Activated naive CD4-positive, alpha-beta T cell treated with anti-CD3 and anti-CD28 coated beads, Interleukin-2, amount 10 ng/mL, durations not matched to agents 7 days and 5 days (primary cell): ENCODE measurements at regions not wholly inside any gene's neighbourhood (a gene's known extent, or its start where the extent isn't known, plus 50 kb on each side); places are given as distances from the start of the nearest gene placed in this dataset.
"Not testable (repeated sequence)": the region's sequence is repeated elsewhere in the genome, so short reads cannot be mapped to it uniquely, and the experiment has no call there.

Experiments
- CTCF ChIA-PET: fragments of 350-600 bp; sonication (Branson Sonifier 250); formaldehyde crosslinking; loops from one replicate; lab custom pipeline; 2021; ENCODE audit warnings: antibody characterized with exemption; lab: Charles Lee
- DNase-seq: peaks from one replicate; pipeline ENCODE4 v3.0.0-alpha.2; 2020
- H3K27ac Mint-ChIP-seq: one replicate; pipeline ENCODE4 v1.8.0; 2021; ENCODE audit warnings: mild to moderate bottlenecking, moderate library complexity, mixed read lengths
- H3K27me3 Mint-ChIP-seq: one replicate; pipeline ENCODE4 v1.8.0; 2021; ENCODE audit warnings: mild to moderate bottlenecking, mixed read lengths
- H3K36me3 Mint-ChIP-seq: one replicate; pipeline ENCODE4 v1.8.0; 2021; ENCODE audit warnings: mixed read lengths
- H3K4me1 Mint-ChIP-seq: one replicate; pipeline ENCODE4 v1.8.0; 2021; ENCODE audit warnings: mixed read lengths
- H3K4me3 Mint-ChIP-seq: one replicate; pipeline ENCODE4 v1.8.0; 2021; ENCODE audit warnings: mild to moderate bottlenecking, moderate library complexity, mixed read lengths
- H3K9me3 Mint-ChIP-seq: one replicate; pipeline ENCODE4 v1.8.0; 2021; ENCODE audit warnings: mixed read lengths

DNA sequence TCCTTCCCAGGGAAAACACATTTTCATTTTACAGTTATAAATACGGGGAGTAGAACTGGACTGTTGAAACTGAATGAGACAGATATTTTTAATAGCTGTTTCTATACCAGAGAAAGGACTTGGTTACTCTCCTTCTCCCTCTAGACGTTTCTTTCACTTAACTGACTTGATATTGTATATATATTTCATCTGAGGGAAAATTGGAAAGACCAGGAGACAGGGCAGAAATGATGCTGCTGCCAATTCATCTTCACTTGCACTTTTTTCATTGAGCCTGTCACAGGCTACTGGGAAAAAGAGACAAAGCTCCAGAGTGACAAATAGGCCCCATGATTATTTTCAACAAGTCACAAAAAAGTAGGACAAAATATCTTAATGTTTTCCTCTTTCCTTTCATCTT, 636.0 kb upstream of the TPK1 start:
- no peaks in the 10 kb centered on the region for H3K27me3 Mint-ChIP-seq
- CTCF ChIA-PET = no interaction called here
- no peak overlapping the region for H3K4me3 Mint-ChIP-seq
- H3K9me3 Mint-ChIP-seq = no peaks in the 10 kb centered on the region
- H3K27ac Mint-ChIP-seq = no peak overlapping the region
- H3K4me1 Mint-ChIP-seq = no peaks in the 10 kb centered on the region
- no peaks in the 10 kb centered on the region for H3K36me3 Mint-ChIP-seq
- DNase-seq = no peak

DNA sequence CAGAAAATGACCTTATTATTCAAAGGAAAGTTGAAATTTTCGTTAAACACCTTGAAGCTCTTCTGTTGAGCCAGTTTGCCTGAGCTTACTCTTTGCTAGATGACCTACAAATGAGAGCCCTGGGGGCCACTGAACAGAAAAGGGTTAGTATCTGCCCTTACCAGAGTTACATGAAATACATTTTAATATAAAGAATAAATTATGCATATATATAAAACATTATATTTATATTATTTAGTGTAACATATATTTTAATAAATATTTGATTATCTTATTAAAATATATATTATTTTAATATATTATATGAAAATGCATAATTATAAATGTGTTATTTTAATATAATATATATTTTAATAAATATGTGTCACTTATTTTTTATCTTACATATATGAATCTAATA, 628.4 kb upstream of the TPK1 start:
- H3K36me3 Mint-ChIP-seq = no peaks in the 10 kb centered on the region
- H3K4me1 Mint-ChIP-seq = no peaks in the 10 kb centered on the region
- no peaks in the 10 kb centered on the region for H3K27me3 Mint-ChIP-seq
- no peak overlapping the region for H3K4me3 Mint-ChIP-seq
- CTCF ChIA-PET = no interaction called here
- no peak for DNase-seq
- H3K27ac Mint-ChIP-seq = no peak overlapping the region
- H3K9me3 Mint-ChIP-seq = peaks cover 1% of the 10 kb centered on the region

DNA sequence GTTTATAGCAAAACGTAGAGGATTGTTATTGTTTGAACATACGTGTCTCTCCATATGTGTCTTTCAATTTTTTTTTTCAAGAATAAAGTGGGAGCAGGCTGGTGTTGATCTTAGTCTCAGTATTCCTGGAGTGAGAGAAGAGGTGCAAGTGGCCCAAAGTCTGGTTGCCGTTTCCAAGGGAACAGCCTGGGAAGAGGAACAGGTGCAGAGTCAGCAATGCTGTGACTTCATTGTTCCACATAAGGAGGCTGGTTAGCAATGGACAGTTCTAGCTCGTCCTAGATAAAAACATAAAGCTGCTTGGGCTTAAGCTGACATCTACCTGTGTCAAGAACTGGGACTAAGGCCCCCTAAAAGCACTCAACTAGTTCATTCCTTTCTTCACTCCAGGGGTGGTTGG, 626.6 kb upstream of the TPK1 start:
- no peaks in the 10 kb centered on the region for H3K27me3 Mint-ChIP-seq
- no peak overlapping the region for H3K27ac Mint-ChIP-seq
- no peaks in the 10 kb centered on the region for H3K4me1 Mint-ChIP-seq
- no peak overlapping the region for H3K4me3 Mint-ChIP-seq
- no peaks in the 10 kb centered on the region for H3K36me3 Mint-ChIP-seq
- H3K9me3 Mint-ChIP-seq = peaks cover 1% of the 10 kb centered on the region
- DNase-seq = no peak
- CTCF ChIA-PET = no interaction called here

DNA sequence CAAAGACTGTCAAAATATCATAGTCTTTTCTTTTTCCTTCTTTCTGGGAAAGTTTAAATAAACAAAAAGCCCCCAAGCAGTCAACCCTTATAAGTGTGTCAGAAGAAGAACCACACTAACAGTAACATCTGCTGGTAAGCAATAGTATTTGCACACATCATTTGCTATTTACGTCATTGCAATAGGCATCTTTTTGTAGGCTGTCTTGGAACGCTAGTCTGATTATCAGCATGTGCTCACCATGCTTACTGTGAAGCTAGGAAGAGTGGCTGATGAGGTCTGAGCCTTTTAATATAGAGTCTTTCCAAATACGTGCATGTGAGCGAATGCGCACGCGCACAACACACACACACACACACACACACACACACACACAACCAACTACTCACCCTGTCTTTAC, 599.0 kb upstream of the TPK1 start:
- Mint-ChIP-seq H3K9me3 (peaks cover 4% of the 10 kb centered on the region), H3K4me1 (no peaks in the 10 kb centered on the region), H3K27ac (no peak overlapping the region), H3K36me3 (no peaks in the 10 kb centered on the region), H3K27me3 (no peaks in the 10 kb centered on the region), H3K4me3 (no peak overlapping the region)
- CTCF ChIA-PET = no interaction called here
- DNase-seq = no peak

DNA sequence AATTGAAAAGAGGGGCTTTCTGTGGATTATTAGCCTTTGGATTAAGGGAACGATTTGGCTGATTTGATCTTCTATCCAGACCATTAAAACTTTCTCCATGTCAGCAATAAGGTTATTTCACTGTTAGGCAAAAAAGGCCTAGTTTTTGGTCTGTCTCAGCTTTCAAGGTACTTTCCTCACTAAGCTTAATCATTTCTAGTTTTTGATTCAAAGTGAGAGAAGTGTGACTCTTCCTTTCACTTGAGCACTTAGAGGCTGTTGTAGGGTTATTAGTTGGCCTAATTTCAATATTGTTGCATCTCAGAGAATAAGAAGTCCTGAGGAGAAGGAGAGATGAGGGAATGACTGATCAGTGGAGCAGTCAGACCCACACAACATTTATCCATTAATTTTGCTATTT, 596.0 kb upstream of the TPK1 start:
- H3K27me3 Mint-ChIP-seq = no peaks in the 10 kb centered on the region
- H3K27ac Mint-ChIP-seq = no peak overlapping the region
- CTCF ChIA-PET = no interaction called here
- no peak overlapping the region for H3K4me3 Mint-ChIP-seq
- H3K4me1 Mint-ChIP-seq = no peaks in the 10 kb centered on the region
- H3K9me3 Mint-ChIP-seq = peaks cover 6% of the 10 kb centered on the region
- no peak for DNase-seq
- no peaks in the 10 kb centered on the region for H3K36me3 Mint-ChIP-seq

DNA sequence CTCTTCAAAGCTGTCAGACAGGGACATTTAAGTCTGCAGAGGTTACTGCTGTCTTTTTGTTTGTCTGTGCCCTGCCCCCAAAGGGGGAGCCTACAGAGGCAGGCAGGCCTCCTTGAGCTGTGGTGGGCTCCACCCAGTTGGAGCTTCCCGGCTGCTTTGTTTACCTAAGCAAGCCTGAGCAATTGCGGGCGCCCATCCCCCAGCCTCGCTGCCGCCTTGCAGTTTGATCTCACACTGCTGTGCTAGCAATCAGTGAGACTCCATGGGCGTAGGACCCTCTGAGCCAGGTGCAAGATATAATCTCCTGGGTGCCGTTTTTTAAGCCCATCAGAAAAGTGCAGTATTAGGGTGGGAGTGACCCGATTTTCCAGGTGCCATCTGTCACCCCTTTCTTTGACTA, 582.6 kb upstream of the TPK1 start:
- H3K4me3 Mint-ChIP-seq, H3K27me3 Mint-ChIP-seq, CTCF ChIA-PET, DNase-seq, H3K36me3 Mint-ChIP-seq, H3K4me1 Mint-ChIP-seq, H3K27ac Mint-ChIP-seq: not testable (repeated sequence)
- peaks cover 22% of the 10 kb centered on the region for H3K9me3 Mint-ChIP-seq

DNA sequence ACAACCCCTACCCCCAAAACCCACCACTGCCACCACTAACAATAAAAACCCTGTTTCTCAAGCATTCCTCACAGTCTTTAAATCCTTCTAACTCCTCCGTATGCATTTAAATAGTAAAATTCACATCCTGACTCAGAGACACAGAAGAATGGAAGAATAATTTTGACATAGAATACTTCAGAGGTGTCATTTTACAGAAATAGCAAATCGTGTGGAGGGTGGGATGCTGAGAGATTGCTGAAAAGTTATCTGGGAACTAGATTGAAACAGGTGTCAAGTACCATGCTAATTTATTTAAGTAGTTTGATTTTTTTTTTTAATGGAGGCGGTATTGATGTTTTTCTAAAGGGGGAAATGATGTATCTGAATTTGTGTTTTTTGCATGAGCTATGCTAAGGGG, 575.2 kb upstream of the TPK1 start:
- no peak overlapping the region for H3K4me3 Mint-ChIP-seq
- no peaks in the 10 kb centered on the region for H3K27me3 Mint-ChIP-seq
- H3K9me3 Mint-ChIP-seq = peaks cover 12% of the 10 kb centered on the region
- no peak for DNase-seq
- CTCF ChIA-PET = no interaction called here
- H3K27ac Mint-ChIP-seq = no peak overlapping the region
- no peaks in the 10 kb centered on the region for H3K36me3 Mint-ChIP-seq
- H3K4me1 Mint-ChIP-seq = no peaks in the 10 kb centered on the region

DNA sequence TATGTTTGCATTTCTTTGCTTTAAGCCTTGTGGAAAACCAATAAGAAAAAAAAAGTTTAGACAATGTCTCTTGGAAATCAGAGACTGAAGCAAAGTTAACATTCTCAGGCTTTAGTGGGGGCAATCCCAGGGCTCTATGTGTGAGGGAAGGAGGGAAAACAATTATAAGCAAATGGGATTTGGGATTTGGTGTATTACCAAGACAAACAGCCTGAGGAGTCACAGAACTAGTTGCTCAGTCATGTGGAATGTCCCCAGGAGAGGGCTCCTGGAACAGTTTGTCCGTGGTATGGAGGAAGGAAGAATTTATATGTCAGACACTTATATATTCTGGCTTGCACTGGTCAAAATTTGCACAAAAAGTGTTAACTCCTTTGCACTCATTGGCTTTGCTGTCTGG, 562.9 kb upstream of the TPK1 start:
- DNase-seq = no peak
- Mint-ChIP-seq H3K27ac (no peak overlapping the region), H3K4me3 (no peak overlapping the region), H3K9me3 (peaks cover 2% of the 10 kb centered on the region), H3K27me3 (no peaks in the 10 kb centered on the region), H3K4me1 (no peaks in the 10 kb centered on the region), H3K36me3 (no peaks in the 10 kb centered on the region)
- CTCF ChIA-PET = no interaction called here

DNA sequence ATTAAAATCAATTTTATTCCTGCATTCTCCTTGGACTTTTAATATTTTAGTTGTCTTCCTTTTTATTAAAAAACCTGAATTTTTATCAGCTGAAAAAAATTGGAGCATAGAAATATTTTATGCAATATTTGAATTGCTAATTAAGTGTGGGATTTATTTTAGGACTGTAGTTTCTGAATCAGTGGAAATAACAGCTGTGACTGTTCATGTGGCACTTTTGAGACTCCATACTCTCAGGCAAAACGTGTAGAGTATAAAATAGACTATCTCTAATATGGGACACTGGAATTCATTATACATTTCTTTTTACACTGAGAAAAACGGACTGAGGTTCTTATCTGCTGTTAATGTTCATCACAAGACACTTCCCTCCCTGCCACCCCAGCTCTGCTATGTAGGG, 558.3 kb upstream of the TPK1 start:
- no peaks in the 10 kb centered on the region for H3K4me1 Mint-ChIP-seq
- no peak for DNase-seq
- peaks cover 2% of the 10 kb centered on the region for H3K9me3 Mint-ChIP-seq
- CTCF ChIA-PET = no interaction called here
- no peaks in the 10 kb centered on the region for H3K27me3 Mint-ChIP-seq
- no peaks in the 10 kb centered on the region for H3K36me3 Mint-ChIP-seq
- H3K4me3 Mint-ChIP-seq = no peak overlapping the region
- H3K27ac Mint-ChIP-seq = no peak overlapping the region

DNA sequence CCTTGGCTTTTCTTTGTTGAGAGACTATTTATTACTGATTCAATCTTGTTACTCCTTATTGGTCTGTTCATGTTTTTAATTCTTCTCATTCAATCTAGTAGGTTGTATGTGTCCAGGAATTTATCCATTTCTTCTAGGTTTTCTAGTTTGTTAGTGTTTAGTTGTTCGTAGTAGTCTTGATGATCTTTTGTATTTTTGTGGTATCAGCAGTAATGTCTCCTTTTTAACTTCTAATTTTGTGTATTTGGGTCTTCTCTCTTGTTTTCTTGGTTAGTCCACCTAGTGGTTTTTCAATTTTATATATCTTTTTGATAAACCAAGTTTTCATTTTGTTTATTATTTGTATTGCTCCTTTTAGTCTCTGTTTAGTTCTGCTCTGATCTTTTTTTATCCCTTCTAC, 546.9 kb upstream of the TPK1 start:
- Mint-ChIP-seq H3K4me3 (no peak overlapping the region), H3K27me3 (no peaks in the 10 kb centered on the region), H3K27ac (no peak overlapping the region), H3K36me3 (no peaks in the 10 kb centered on the region), H3K4me1 (no peaks in the 10 kb centered on the region), H3K9me3 (peaks cover 9% of the 10 kb centered on the region)
- no peak for DNase-seq
- CTCF ChIA-PET = no interaction called here

DNA sequence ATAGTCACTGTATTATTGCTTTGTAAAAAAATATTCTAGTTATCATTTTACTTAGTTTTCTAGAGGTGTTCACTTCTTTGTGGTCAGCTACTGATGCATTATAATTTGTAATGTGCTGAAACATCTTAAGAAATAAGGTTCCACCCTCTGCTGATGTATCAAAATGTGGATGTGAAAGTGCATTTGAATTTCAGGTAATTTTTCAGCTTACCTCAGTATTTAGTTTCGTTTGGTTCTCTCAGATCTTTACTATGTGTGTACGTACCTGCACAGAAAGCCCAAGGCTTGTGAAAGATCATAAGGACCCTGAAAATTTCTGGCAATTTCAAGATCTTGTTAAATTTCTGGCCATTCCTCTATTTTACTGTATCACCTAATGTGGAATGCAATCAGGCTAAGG, 542.3 kb upstream of the TPK1 start:
- no peaks in the 10 kb centered on the region for H3K9me3 Mint-ChIP-seq
- no peaks in the 10 kb centered on the region for H3K27me3 Mint-ChIP-seq
- H3K4me1 Mint-ChIP-seq = no peaks in the 10 kb centered on the region
- H3K36me3 Mint-ChIP-seq = no peaks in the 10 kb centered on the region
- H3K27ac Mint-ChIP-seq = no peak overlapping the region
- DNase-seq = no peak
- no peak overlapping the region for H3K4me3 Mint-ChIP-seq
- CTCF ChIA-PET = no interaction called here

DNA sequence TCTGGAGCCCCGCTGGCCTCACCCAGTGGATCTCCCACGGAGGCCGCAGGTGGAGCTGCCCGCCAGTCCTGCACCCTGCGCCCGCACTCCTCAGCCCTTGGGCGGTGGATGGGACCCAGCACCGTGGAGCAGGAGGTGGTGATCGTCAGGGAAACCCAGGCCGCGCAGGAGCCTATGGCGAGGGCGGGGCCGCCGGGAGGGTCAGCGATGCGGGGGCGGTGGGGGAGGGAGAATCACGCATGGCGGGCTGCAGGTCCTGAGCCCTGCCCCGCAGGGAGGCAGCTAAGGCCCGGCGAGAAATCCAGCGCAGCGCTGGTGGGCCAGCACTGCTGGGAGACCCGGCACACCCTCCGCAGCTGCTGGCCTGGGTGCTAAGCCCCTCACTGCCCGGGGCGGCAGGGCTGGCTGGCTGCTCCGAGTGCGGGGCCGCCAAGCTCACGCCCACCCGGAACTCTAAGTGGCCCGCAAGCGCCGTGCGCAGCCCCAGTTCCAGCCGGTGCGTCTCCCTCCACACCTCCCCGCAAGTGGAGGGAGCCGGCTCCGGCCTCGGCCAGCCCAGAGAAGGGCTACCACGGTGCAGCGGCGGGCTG, 524.8 kb upstream of the TPK1 start:
- no peak overlapping the region for H3K27ac Mint-ChIP-seq
- no peak overlapping the region for H3K4me3 Mint-ChIP-seq
- CTCF ChIA-PET = no interaction called here
- no peaks in the 10 kb centered on the region for H3K4me1 Mint-ChIP-seq
- peaks cover 14% of the 10 kb centered on the region for H3K9me3 Mint-ChIP-seq
- DNase-seq = no peak
- no peaks in the 10 kb centered on the region for H3K36me3 Mint-ChIP-seq
- no peaks in the 10 kb centered on the region for H3K27me3 Mint-ChIP-seq

DNA sequence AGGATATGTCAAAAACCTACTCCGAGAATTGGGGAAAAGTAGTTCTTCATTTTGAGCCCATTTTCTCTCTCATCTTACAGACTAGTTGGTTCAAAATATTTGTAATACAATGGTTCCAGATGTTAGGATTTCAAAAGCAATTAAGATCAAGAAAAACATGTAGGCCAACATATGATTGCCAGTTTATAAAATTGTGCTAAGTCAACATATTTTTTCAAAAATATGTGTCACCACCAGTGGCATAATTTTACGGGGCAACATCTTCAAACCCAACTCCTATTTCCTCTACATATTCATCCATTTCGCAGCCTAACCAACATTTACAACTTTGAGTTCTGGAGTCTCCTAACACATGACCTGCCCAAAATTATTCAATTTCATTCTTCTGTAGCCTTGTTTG, 514.5 kb upstream of the TPK1 start:
- no peaks in the 10 kb centered on the region for H3K27me3 Mint-ChIP-seq
- no peak overlapping the region for H3K27ac Mint-ChIP-seq
- H3K9me3 Mint-ChIP-seq = peaks cover 16% of the 10 kb centered on the region
- H3K4me3 Mint-ChIP-seq = no peak overlapping the region
- CTCF ChIA-PET = no interaction called here
- no peak for DNase-seq
- no peaks in the 10 kb centered on the region for H3K4me1 Mint-ChIP-seq
- H3K36me3 Mint-ChIP-seq = no peaks in the 10 kb centered on the region

DNA sequence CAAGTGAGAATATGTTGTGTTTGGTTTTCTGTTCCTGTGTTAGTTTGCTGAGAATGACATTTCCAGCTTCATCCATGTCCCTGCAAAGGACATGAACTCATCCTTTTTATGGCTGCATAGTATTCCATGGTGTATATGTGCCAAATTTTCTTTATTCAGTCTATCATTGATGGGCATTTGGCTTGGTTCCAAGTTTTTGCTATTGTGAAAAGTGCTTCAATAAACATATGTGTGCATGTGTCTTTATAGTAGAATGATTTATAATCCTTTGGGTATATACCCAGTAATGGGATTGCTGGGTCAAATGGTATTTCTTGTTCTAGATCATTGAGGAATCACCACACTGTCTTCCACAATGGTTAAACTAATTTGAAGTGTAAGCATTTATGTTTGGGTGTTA, 513.6 kb upstream of the TPK1 start:
- H3K4me1 Mint-ChIP-seq, H3K4me3 Mint-ChIP-seq, CTCF ChIA-PET, H3K27me3 Mint-ChIP-seq, DNase-seq, H3K27ac Mint-ChIP-seq, H3K36me3 Mint-ChIP-seq: not testable (repeated sequence)
- peaks cover 16% of the 10 kb centered on the region for H3K9me3 Mint-ChIP-seq

DNA sequence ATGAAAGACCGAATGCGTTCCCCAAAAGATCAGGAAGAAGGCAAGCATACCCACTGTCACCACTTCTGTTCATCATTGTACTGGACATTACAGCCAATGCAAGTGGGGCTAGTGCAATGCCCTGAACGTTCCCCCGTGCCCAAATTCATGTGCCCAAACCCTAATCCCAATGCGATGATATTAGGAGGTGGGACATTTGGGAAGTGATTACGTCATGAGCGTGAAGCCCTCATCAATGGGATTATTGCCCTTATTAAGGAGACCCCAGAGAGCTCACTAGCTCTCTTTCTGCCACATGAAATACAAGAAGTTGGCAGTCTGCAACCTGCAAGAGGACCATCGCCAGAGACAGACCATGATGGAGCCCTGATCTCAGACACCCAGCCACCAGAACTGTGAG, 511.4 kb upstream of the TPK1 start:
- no peaks in the 10 kb centered on the region for H3K36me3 Mint-ChIP-seq
- H3K27me3 Mint-ChIP-seq = no peaks in the 10 kb centered on the region
- peaks cover 18% of the 10 kb centered on the region for H3K9me3 Mint-ChIP-seq
- no peak for DNase-seq
- no peak overlapping the region for H3K27ac Mint-ChIP-seq
- H3K4me1 Mint-ChIP-seq = no peaks in the 10 kb centered on the region
- H3K4me3 Mint-ChIP-seq = no peak overlapping the region
- CTCF ChIA-PET = no interaction called here

DNA sequence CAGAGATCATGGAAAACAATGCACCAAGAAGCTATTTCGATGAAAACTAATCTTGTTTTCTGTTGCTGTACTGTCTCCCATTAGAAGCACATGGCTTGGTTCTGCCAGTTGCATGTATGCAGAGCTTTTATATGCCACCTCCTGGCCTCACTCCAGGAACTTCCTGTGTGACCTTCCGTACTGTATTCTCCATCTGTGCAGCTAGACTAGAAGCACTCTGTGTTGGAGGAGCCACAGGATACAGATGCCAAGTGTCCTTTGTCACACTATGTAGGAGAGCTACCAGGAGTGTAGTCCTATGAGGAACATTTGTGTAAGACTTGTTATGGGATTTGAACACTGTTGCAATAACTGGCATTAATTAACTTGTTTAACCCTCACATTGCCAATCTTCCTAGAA, 503.5 kb upstream of the TPK1 start:
- Mint-ChIP-seq H3K36me3 (no peaks in the 10 kb centered on the region), H3K27ac (no peak overlapping the region), H3K27me3 (no peaks in the 10 kb centered on the region), H3K4me3 (no peak overlapping the region), H3K9me3 (peaks cover 15% of the 10 kb centered on the region), H3K4me1 (no peaks in the 10 kb centered on the region)
- CTCF ChIA-PET = no interaction called here
- DNase-seq = no peak
